Colonic mucosa (tissue), 4 donors: ENCODE measurements at regions not wholly inside any gene's neighbourhood (a gene's known extent, or its start where the extent isn't known, plus 50 kb on each side); places are given as distances from the start of the nearest gene placed in this dataset.

Source experiments
- DNase-seq: peaks from one replicate; pipeline ENCODE4 v3.0.0-alpha.2; 2020
- H3K27ac ChIP-seq: fragments of 200-600 bp; one replicate; pipeline ENCODE4 v1.8.0; 2021
- H3K27me3 ChIP-seq: fragments of 200-600 bp; one replicate; pipeline ENCODE4 v1.8.0; 2021
- H3K36me3 ChIP-seq: fragments of 200-600 bp; one replicate; pipeline ENCODE4 v1.8.0; 2021
- H3K4me1 ChIP-seq: fragments of 200-600 bp; one replicate; pipeline ENCODE4 v1.8.0; 2021; ENCODE audit warnings: mild to moderate bottlenecking
- H3K4me3 ChIP-seq: fragments of 200-600 bp; one replicate; pipeline ENCODE4 v1.8.0; 2021
- H3K9ac ChIP-seq, 2 donors: one replicate each; pipeline ENCODE4 v1.7.0; 2013; ENCODE audit warnings: control low read depth in 2 of 2, low read depth in 2 of 2, low read length in 2 of 2
- H3K9me3 ChIP-seq: fragments of 200-600 bp; one replicate; pipeline ENCODE4 v1.8.0; 2021
- CTCF ChIP-seq: fragments of 200-600 bp; IDR thresholded peaks from one replicate; pipeline ENCODE4 v1.8.0; 2022; ENCODE audit warnings: antibody characterized with exemption, mild to moderate bottlenecking
- intact Hi-C: fragments of 100-400 bp; cut with DNase I; formaldehyde crosslinking; loops from one replicate; pipeline ENCODE4 v1.14.1; 2022
- donor health status: healthy.
- donor health status: DM: no; HTN: no; CAD: no.
- donor health status: DM: no; HTN: no; CAD: no.

- no peaks in the 10 kb centered on the region for H3K27me3 ChIP-seq
- intact Hi-C loops, result no loop called here
- H3K36me3 ChIP-seq, result no peaks in the 10 kb centered on the region
- H3K4me1 ChIP-seq, result no peaks in the 10 kb centered on the region
- no peak overlapping the region for H3K9ac ChIP-seq
- H3K4me3 ChIP-seq, result no peak overlapping the region
- no peak for TF ChIP-seq CTCF
- no peaks in the 10 kb centered on the region for H3K9me3 ChIP-seq
- H3K27ac ChIP-seq, result no peak overlapping the region
- DNase-seq, result no peak
Observed at GRCh38 chr12:24398605-24399004, 449.1 kb upstream of the SOX5 start.

GRCh38 chr12:24396224-24396623 is 446.8 kb upstream of the SOX5 start:
- no peaks in the 10 kb centered on the region for H3K27me3 ChIP-seq
- DNase-seq, result no peak
- no peak for TF ChIP-seq CTCF
- H3K4me3 ChIP-seq, result no peak overlapping the region
- no peaks in the 10 kb centered on the region for H3K4me1 ChIP-seq
- H3K9ac ChIP-seq, result no peak overlapping the region
- intact Hi-C loops, result no loop called here
- H3K27ac ChIP-seq, result no peak overlapping the region
- H3K36me3 ChIP-seq, result no peaks in the 10 kb centered on the region
- H3K9me3 ChIP-seq, result no peaks in the 10 kb centered on the region

GRCh38 chr12:24394246-24394645 is 444.8 kb upstream of the SOX5 start:
- Histone ChIP-seq H3K27me3 (no peaks in the 10 kb centered on the region), H3K4me1 (no peaks in the 10 kb centered on the region), H3K27ac (no peak overlapping the region), H3K9me3 (no peaks in the 10 kb centered on the region), H3K36me3 (no peaks in the 10 kb centered on the region), H3K4me3 (no peak overlapping the region), H3K9ac (no peak overlapping the region)
- TF ChIP-seq CTCF, result no peak
- intact Hi-C loops, result no loop called here
- no peak for DNase-seq

- no peaks in the 10 kb centered on the region for H3K36me3 ChIP-seq
- no peaks in the 10 kb centered on the region for H3K4me1 ChIP-seq
- H3K9me3 ChIP-seq, result no peaks in the 10 kb centered on the region
- TF ChIP-seq CTCF, result no peak
- H3K4me3 ChIP-seq, result no peak overlapping the region
- H3K27ac ChIP-seq, result no peak overlapping the region
- intact Hi-C loops, result no loop called here
- H3K27me3 ChIP-seq, result no peaks in the 10 kb centered on the region
- DNase-seq, result no peak
- no peak overlapping the region for H3K9ac ChIP-seq
Observed at GRCh38 chr12:24393071-24393470, 443.6 kb upstream of the SOX5 start.

GRCh38 chr12:24389394-24389793 is 439.9 kb upstream of the SOX5 start:
- no peaks in the 10 kb centered on the region for H3K27me3 ChIP-seq
- no peak for TF ChIP-seq CTCF
- intact Hi-C loops, result no loop called here
- H3K4me3 ChIP-seq, result no peak overlapping the region
- no peaks in the 10 kb centered on the region for H3K9me3 ChIP-seq
- H3K36me3 ChIP-seq, result no peaks in the 10 kb centered on the region
- no peak overlapping the region for H3K27ac ChIP-seq
- H3K4me1 ChIP-seq, result no peaks in the 10 kb centered on the region
- DNase-seq, result no peak
- no peak overlapping the region for H3K9ac ChIP-seq

GRCh38 chr12:24387381-24387780 is 437.9 kb upstream of the SOX5 start:
- no peak overlapping the region for H3K9ac ChIP-seq
- H3K9me3 ChIP-seq, result no peaks in the 10 kb centered on the region
- H3K27me3 ChIP-seq, result no peaks in the 10 kb centered on the region
- no peak overlapping the region for H3K4me3 ChIP-seq
- intact Hi-C loops, result no loop called here
- DNase-seq, result no peak
- H3K36me3 ChIP-seq, result no peaks in the 10 kb centered on the region
- TF ChIP-seq CTCF, result no peak
- no peak overlapping the region for H3K27ac ChIP-seq
- no peaks in the 10 kb centered on the region for H3K4me1 ChIP-seq
